NCI-H1105 (cell line): ENCODE measurements at regions not wholly inside any gene's neighbourhood (a gene's known extent, or its start where the extent isn't known, plus 50 kb on each side); places are given as distances from the start of the nearest gene placed in this dataset.

ENCODE experiments used
- DNase-seq: peaks from one replicate; lab custom pipeline; 2025; lab: John Stamatoyannopoulos, UW

- no peak for DNase-seq
Observed at GRCh38 chr2:12113412-12113811, 367.0 kb downstream of the LPIN1 start.

GRCh38 chr2:12114816-12115215 lies 368.4 kb downstream of the LPIN1 start:
- no peak for DNase-seq

GRCh38 chr2:12116228-12116750 lies 369.9 kb downstream of the LPIN1 start:
- no peak for DNase-seq

- DNase-seq = no peak
Observed at GRCh38 chr2:12119841-12120240, 373.4 kb downstream of the LPIN1 start.

GRCh38 chr2:12120281-12121150 lies 374.1 kb downstream of the LPIN1 start:
- no peak for DNase-seq

GRCh38 chr2:12124790-12125189 lies 378.4 kb downstream of the LPIN1 start:
- no peak for DNase-seq

GRCh38 chr2:12126318-12126717 lies 379.9 kb downstream of the LPIN1 start:
- DNase-seq = no peak

- DNase-seq = no peak
Observed at GRCh38 chr2:12127638-12128037, 381.2 kb downstream of the LPIN1 start.

GRCh38 chr2:12131975-12132374 lies 385.5 kb downstream of the LPIN1 start:
- DNase-seq = no peak

GRCh38 chr2:12141618-12142258 lies 395.3 kb downstream of the LPIN1 start:
- DNase-seq = no peak

- no peak for DNase-seq
Observed at GRCh38 chr2:12151716-12152115, 405.3 kb downstream of the LPIN1 start.

GRCh38 chr2:12152888-12153287 lies 406.5 kb downstream of the LPIN1 start:
- no peak for DNase-seq

- DNase-seq = no peak
Observed at GRCh38 chr2:12155303-12156051, 409.0 kb downstream of the LPIN1 start.

GRCh38 chr2:12156349-12156748 lies 409.9 kb downstream of the LPIN1 start:
- no peak for DNase-seq

GRCh38 chr2:12161085-12161484 lies 414.7 kb downstream of the LPIN1 start:
- DNase-seq = no peak

GRCh38 chr2:12162269-12163247 lies 416.1 kb downstream of the LPIN1 start:
- DNase-seq = no peak

GRCh38 chr2:12163866-12164265 lies 417.4 kb downstream of the LPIN1 start:
- DNase-seq = no peak

GRCh38 chr2:12164689-12165088 lies 418.3 kb downstream of the LPIN1 start:
- DNase-seq = no peak

GRCh38 chr2:12167525-12168317 lies 421.3 kb downstream of the LPIN1 start:
- no peak for DNase-seq

GRCh38 chr2:12168354-12168753 lies 421.9 kb downstream of the LPIN1 start:
- no peak for DNase-seq
